ENCODE measurements at regions not wholly inside any gene's neighbourhood (a gene's known extent, or its start where the extent isn't known, plus 50 kb on each side); places are given as distances from the start of the nearest gene placed in this dataset.

GRCh38 chr4:3867403-3868100, 101.4 kb downstream of the ADRA2C start:
- no peaks in the 10 kb centered on the region for H3K36me3 ChIP-seq (ENCODE audit: control insufficient read depth in 3 of 3, insufficient read depth in 2 of 3, low read depth in 1 of 3, low read length in 3 of 3)
- H3K4me3 ChIP-seq (ENCODE audit: low read depth in 1 of 3, low read length in 3 of 3), result no peak overlapping the region
- 84 to 89% (median 88%) methylated on average over 16 of the region's 16 CpGs for WGBS, 3 donors
- no peaks in the 10 kb centered on the region for H3K4me1 ChIP-seq (ENCODE audit: control insufficient read depth in 3 of 3, insufficient read depth in 2 of 3, low read depth in 1 of 3, low read length in 2 of 3)
- no peak for DNase-seq
- no peak overlapping the region for H3K27ac ChIP-seq (ENCODE audit: low read depth in 1 of 3, low read length in 2 of 3)
- no peak for FAIRE-seq
- H3K9me3 ChIP-seq (ENCODE audit: control insufficient read depth in 2 of 2, insufficient read depth in 1 of 2, low read depth in 1 of 2, low read length in 1 of 2), result no peaks in the 10 kb centered on the region
- H3K27me3 ChIP-seq (ENCODE audit: control insufficient read depth in 3 of 3, insufficient read depth in 3 of 3, low read length in 3 of 3), result peaks cover 3 to 22% (median 8%) of the 10 kb centered on the region in 3 donors

- H3K36me3 ChIP-seq (ENCODE audit: control insufficient read depth in 3 of 3, insufficient read depth in 2 of 3, low read depth in 1 of 3, low read length in 3 of 3), result no peaks in the 10 kb centered on the region
- no peak overlapping the region for H3K27ac ChIP-seq (ENCODE audit: low read depth in 1 of 3, low read length in 2 of 3)
- H3K9me3 ChIP-seq (ENCODE audit: control insufficient read depth in 2 of 2, insufficient read depth in 1 of 2, low read depth in 1 of 2, low read length in 1 of 2), result no peaks in the 10 kb centered on the region
- 74 to 76% (median 75%) methylated on average over 22 of the region's 22 CpGs for WGBS, 3 donors
- H3K4me1 ChIP-seq (ENCODE audit: control insufficient read depth in 3 of 3, insufficient read depth in 2 of 3, low read depth in 1 of 3, low read length in 2 of 3), result no peaks in the 10 kb centered on the region
- H3K4me3 ChIP-seq (ENCODE audit: low read depth in 1 of 3, low read length in 3 of 3), result no peak overlapping the region
- H3K27me3 ChIP-seq (ENCODE audit: control insufficient read depth in 3 of 3, insufficient read depth in 3 of 3, low read length in 3 of 3), result peaks cover 3 to 27% (median 14%) of the 10 kb centered on the region in 3 donors
- DNase-seq, result peak in 1 of 2 donors; percentile 6
- no peak for FAIRE-seq
These were observed 102.3 kb downstream of the ADRA2C start for GRCh38 chr4:3868211-3869173.

GRCh38 chr4:3869174-3869572, 103.0 kb downstream of the ADRA2C start:
- FAIRE-seq, result no peak
- H3K4me1 ChIP-seq (ENCODE audit: control insufficient read depth in 3 of 3, insufficient read depth in 2 of 3, low read depth in 1 of 3, low read length in 2 of 3), result no peaks in the 10 kb centered on the region
- peaks cover 3 to 34% (median 14%) of the 10 kb centered on the region in 3 donors for H3K27me3 ChIP-seq (ENCODE audit: control insufficient read depth in 3 of 3, insufficient read depth in 3 of 3, low read length in 3 of 3)
- H3K9me3 ChIP-seq (ENCODE audit: control insufficient read depth in 2 of 2, insufficient read depth in 1 of 2, low read depth in 1 of 2, low read length in 1 of 2), result no peaks in the 10 kb centered on the region
- no peak overlapping the region for H3K4me3 ChIP-seq (ENCODE audit: low read depth in 1 of 3, low read length in 3 of 3)
- WGBS, 3 donors, result 86 to 88% (median 86%) methylated on average over 7 of the region's 7 CpGs
- no peak for DNase-seq
- no peak overlapping the region for H3K27ac ChIP-seq (ENCODE audit: low read depth in 1 of 3, low read length in 2 of 3)
- no peaks in the 10 kb centered on the region for H3K36me3 ChIP-seq (ENCODE audit: control insufficient read depth in 3 of 3, insufficient read depth in 2 of 3, low read depth in 1 of 3, low read length in 3 of 3)

- Histone ChIP-seq H3K27me3 (ENCODE audit: control insufficient read depth in 3 of 3, insufficient read depth in 3 of 3, low read length in 3 of 3) (peaks cover 3 to 39% (median 17%) of the 10 kb centered on the region in 3 donors), H3K4me3 (ENCODE audit: low read depth in 1 of 3, low read length in 3 of 3) (no peak overlapping the region), H3K27ac (ENCODE audit: low read depth in 1 of 3, low read length in 2 of 3) (no peak overlapping the region), H3K4me1 (ENCODE audit: control insufficient read depth in 3 of 3, insufficient read depth in 2 of 3, low read depth in 1 of 3, low read length in 2 of 3) (no peaks in the 10 kb centered on the region), H3K36me3 (ENCODE audit: control insufficient read depth in 3 of 3, insufficient read depth in 2 of 3, low read depth in 1 of 3, low read length in 3 of 3) (no peaks in the 10 kb centered on the region), H3K9me3 (ENCODE audit: control insufficient read depth in 2 of 2, insufficient read depth in 1 of 2, low read depth in 1 of 2, low read length in 1 of 2) (no peaks in the 10 kb centered on the region)
- WGBS, 3 donors, result 62 to 72% (median 65%) methylated on average over 22 of the region's 22 CpGs
- FAIRE-seq (no peak), DNase-seq (no peak)
These were observed 103.7 kb downstream of the ADRA2C start for GRCh38 chr4:3869661-3870566.

- no peak for DNase-seq
- no peak for FAIRE-seq
- H3K27me3 ChIP-seq (ENCODE audit: control insufficient read depth in 3 of 3, insufficient read depth in 3 of 3, low read length in 3 of 3), result peaks cover 3 to 41% (median 17%) of the 10 kb centered on the region in 3 donors
These were observed 104.4 kb downstream of the ADRA2C start for GRCh38 chr4:3870567-3870962.

GRCh38 chr4:3871181-3871852, 105.1 kb downstream of the ADRA2C start:
- no peak for DNase-seq
- H3K27me3 ChIP-seq (ENCODE audit: control insufficient read depth in 3 of 3, insufficient read depth in 3 of 3, low read length in 3 of 3), result peaks cover 3 to 47% (median 17%) of the 10 kb centered on the region in 3 donors
- no peaks in the 10 kb centered on the region for H3K4me1 ChIP-seq (ENCODE audit: control insufficient read depth in 3 of 3, insufficient read depth in 2 of 3, low read depth in 1 of 3, low read length in 2 of 3)
- FAIRE-seq, result no peak
- H3K36me3 ChIP-seq (ENCODE audit: control insufficient read depth in 3 of 3, insufficient read depth in 2 of 3, low read depth in 1 of 3, low read length in 3 of 3), result no peaks in the 10 kb centered on the region
- H3K4me3 ChIP-seq (ENCODE audit: low read depth in 1 of 3, low read length in 3 of 3), result no peak overlapping the region
- no peaks in the 10 kb centered on the region for H3K9me3 ChIP-seq (ENCODE audit: control insufficient read depth in 2 of 2, insufficient read depth in 1 of 2, low read depth in 1 of 2, low read length in 1 of 2)
- WGBS, 3 donors, result 6 to 13% (median 6%) methylated on average over 42 to 53 of the region's 53 CpGs
- no peak overlapping the region for H3K27ac ChIP-seq (ENCODE audit: low read depth in 1 of 3, low read length in 2 of 3)

More at GRCh38 chr4:3870567-3870962, 104.4 kb downstream of the ADRA2C start:
- WGBS, 3 donors, result 77 to 83% (median 82%) methylated on average over 9 of the region's 9 CpGs
- Histone ChIP-seq H3K36me3 (ENCODE audit: control insufficient read depth in 3 of 3, insufficient read depth in 2 of 3, low read depth in 1 of 3, low read length in 3 of 3) (no peaks in the 10 kb centered on the region), H3K27ac (ENCODE audit: low read depth in 1 of 3, low read length in 2 of 3) (no peak overlapping the region), H3K4me3 (ENCODE audit: low read depth in 1 of 3, low read length in 3 of 3) (no peak overlapping the region), H3K4me1 (ENCODE audit: control insufficient read depth in 3 of 3, insufficient read depth in 2 of 3, low read depth in 1 of 3, low read length in 2 of 3) (no peaks in the 10 kb centered on the region), H3K9me3 (ENCODE audit: control insufficient read depth in 2 of 2, insufficient read depth in 1 of 2, low read depth in 1 of 2, low read length in 1 of 2) (no peaks in the 10 kb centered on the region)

GRCh38 chr4:3871881-3872833, 106.0 kb downstream of the ADRA2C start:
- Histone ChIP-seq H3K36me3 (ENCODE audit: control insufficient read depth in 3 of 3, insufficient read depth in 2 of 3, low read depth in 1 of 3, low read length in 3 of 3) (no peaks in the 10 kb centered on the region), H3K4me1 (ENCODE audit: control insufficient read depth in 3 of 3, insufficient read depth in 2 of 3, low read depth in 1 of 3, low read length in 2 of 3) (no peaks in the 10 kb centered on the region), H3K27me3 (ENCODE audit: control insufficient read depth in 3 of 3, insufficient read depth in 3 of 3, low read length in 3 of 3) (peaks cover 3 to 47% (median 18%) of the 10 kb centered on the region in 3 donors), H3K9me3 (ENCODE audit: control insufficient read depth in 2 of 2, insufficient read depth in 1 of 2, low read depth in 1 of 2, low read length in 1 of 2) (peaks cover 0 to 3% of the 10 kb centered on the region in 2 donors), H3K27ac (ENCODE audit: low read depth in 1 of 3, low read length in 2 of 3) (no peak overlapping the region), H3K4me3 (ENCODE audit: low read depth in 1 of 3, low read length in 3 of 3) (no peak overlapping the region)
- no peak for FAIRE-seq
- no peak for DNase-seq
- 11 to 18% (median 16%) methylated on average over 38 to 59 of the region's 59 CpGs for WGBS, 3 donors
